B cell (primary cell): ENCODE measurements at regions not wholly inside any gene's neighbourhood (a gene's known extent, or its start where the extent isn't known, plus 50 kb on each side); places are given as distances from the start of the nearest gene placed in this dataset.

Experiments used
- ATAC-seq: fragments of 200-7000 bp; cut with Tn5 transposase; one replicate; pipeline ENCODE4 v1.10.0; 2021; ENCODE audit warnings: low read depth, mild to moderate bottlenecking, moderate number of reproducible peaks, moderate library complexity
- CTCF ChIA-PET: fragments of 350-600 bp; sonication (Branson Sonifier 250); formaldehyde crosslinking; loops from one replicate; lab custom pipeline; 2021; ENCODE audit warnings: antibody characterized with exemption, inconsistent platforms; lab: Charles Lee
- POLR2A ChIA-PET: fragments of 350-600 bp; sonication (Branson Sonifier 250); formaldehyde crosslinking; loops from one replicate; lab custom pipeline; 2021; ENCODE audit warnings: antibody characterized with exemption; lab: Charles Lee
- DNase-seq: peaks from one replicate; pipeline ENCODE4 v3.0.0; 2013
- H2AFZ ChIP-seq: 2 replicates; pipeline ENCODE4 v1.6.1; 2012; ENCODE audit warnings: mild to moderate bottlenecking, low read depth, low read length; ENCODE audit not compliant: insufficient read depth, poor library complexity, severe bottlenecking
- H3K27ac ChIP-seq, 2 donors: 1 replicate in 1 of 2; 2 replicates in 1 of 2; pipeline ENCODE4 v1.5.1; 2012 to 2013; ENCODE audit warnings: low read length in 2 of 2, mild to moderate bottlenecking in 2 of 2, moderate library complexity in 1 of 2
- H3K27me3 ChIP-seq, 4 experiments: fragments of 200-600 bp in 1 of 4; sonication (generic) in 1 of 4; replicated peaks in 1 of 4; 1 replicate in 2 of 4; 2 replicates in 2 of 4; pipeline versions ENCODE4 v1.6.1 to v1.7.0; 2013 to 2016; ENCODE audit warnings: low read length in 3 of 4, mild to moderate bottlenecking in 2 of 4, mixed read lengths in 1 of 4, moderate library complexity in 1 of 4; ENCODE audit not compliant: insufficient read depth in 4 of 4, control insufficient read depth in 3 of 4; ENCODE audit errors: control extremely low read depth in 1 of 4
- H3K36me3 ChIP-seq, 2 experiments: replicated peaks in 1 of 2; 1 replicate in 1 of 2; 2 replicates in 1 of 2; pipeline versions ENCODE4 v1.6.1 to v1.7.1; 2013; ENCODE audit warnings: low read length in 1 of 2; ENCODE audit not compliant: insufficient read depth in 2 of 2, control insufficient read depth in 1 of 2; ENCODE audit errors: control extremely low read depth in 1 of 2, extremely low read depth in 1 of 2
- H3K4me1 ChIP-seq, 2 donors: fragments of 200-600 bp in 1 of 2; sonication (generic) in 1 of 2; 1 replicate in 1 of 2; 2 replicates in 1 of 2; pipeline versions ENCODE4 v1.5.1 to v1.6.1; 2013 to 2017; ENCODE audit warnings: low read length in 2 of 2; ENCODE audit not compliant: control insufficient read depth in 2 of 2, insufficient read depth in 2 of 2
- H3K4me2 ChIP-seq: replicated peaks from 2 replicates; pipeline ENCODE3; 2012; ENCODE audit warnings: mild to moderate bottlenecking, low read depth, low read length; ENCODE audit not compliant: poor library complexity, severe bottlenecking
- H3K4me3 ChIP-seq, 5 experiments: fragments of 200-600 bp in 1 of 5; sonication (generic) in 1 of 5; 1 replicate in 3 of 5; 2 replicates in 2 of 5; pipeline versions ENCODE4 v1.5.1 to v1.7.0; 2011 to 2016; ENCODE audit warnings: low read length in 4 of 5, mild to moderate bottlenecking in 4 of 5, low read depth in 2 of 5, control low read depth in 1 of 5, moderate library complexity in 1 of 5; ENCODE audit not compliant: insufficient read depth in 1 of 5; ENCODE audit errors: control extremely low read depth in 1 of 5, extremely low read depth in 1 of 5
- H3K79me2 ChIP-seq: fragments of 200-600 bp; sonication (generic); one replicate; pipeline ENCODE4 v1.6.0; 2016; ENCODE audit warnings: low read length; ENCODE audit not compliant: control insufficient read depth, insufficient read depth
- H3K9ac ChIP-seq: fragments of 200-600 bp; sonication (generic); 2 replicates; pipeline ENCODE4 v1.6.1; 2017; ENCODE audit warnings: mild to moderate bottlenecking, low read length, moderate library complexity
- H3K9me3 ChIP-seq, 3 donors: one replicate each; pipeline versions ENCODE4 v1.6.1 to v1.7.1; 2013; ENCODE audit warnings: low read length in 2 of 3; ENCODE audit not compliant: control insufficient read depth in 2 of 3, insufficient read depth in 1 of 3; ENCODE audit errors: control extremely low read depth in 1 of 3
- H4K20me1 ChIP-seq: 2 replicates; pipeline ENCODE4 v1.6.0; 2012; ENCODE audit warnings: mild to moderate bottlenecking, low read length; ENCODE audit not compliant: insufficient read depth, control insufficient read depth, poor library complexity, severe bottlenecking
- H3K27ac Mint-ChIP-seq: one replicate; pipeline ENCODE4 v1.8.0; 2021; ENCODE audit warnings: mixed read lengths
- H3K27me3 Mint-ChIP-seq: one replicate; pipeline ENCODE4 v1.8.0; 2021; ENCODE audit warnings: mixed read lengths
- H3K4me1 Mint-ChIP-seq: one replicate; pipeline ENCODE4 v1.8.0; 2021; ENCODE audit warnings: mixed read lengths
- H3K4me3 Mint-ChIP-seq: one replicate; pipeline ENCODE4 v1.8.0; 2021; ENCODE audit warnings: mixed read lengths
- H3K9me3 Mint-ChIP-seq: one replicate; pipeline ENCODE4 v1.8.0; 2022; ENCODE audit warnings: mixed read lengths; ENCODE audit not compliant: insufficient read depth
- CTCF ChIP-seq: fragments of 200-600 bp; IDR thresholded peaks from one replicate; pipeline ENCODE4 v1.8.0; 2022; ENCODE audit warnings: antibody characterized with exemption, mild to moderate bottlenecking
- EZH2 ChIP-seq: IDR thresholded peaks from 2 replicates; pipeline ENCODE4 v1.6.1; 2012; ENCODE audit warnings: borderline replicate concordance, low read depth, mild to moderate bottlenecking, moderate library complexity, low read length; ENCODE audit not compliant: insufficient read depth, poor library complexity, severe bottlenecking
- WGBS: methylation state at CpG from one replicate; pipeline ENCODE4 v1.1.5; 2013; ENCODE audit warnings: missing lambda C conversion rate; ENCODE audit not compliant: insufficient coverage; 5-methylcytosine and 5-hydroxymethylcytosine counted together
- intact Hi-C: fragments of 100-400 bp; cut with micrococcal nuclease; formaldehyde crosslinking; loops from one replicate; pipeline ENCODE4 v1.10.0; 2022

DNA sequence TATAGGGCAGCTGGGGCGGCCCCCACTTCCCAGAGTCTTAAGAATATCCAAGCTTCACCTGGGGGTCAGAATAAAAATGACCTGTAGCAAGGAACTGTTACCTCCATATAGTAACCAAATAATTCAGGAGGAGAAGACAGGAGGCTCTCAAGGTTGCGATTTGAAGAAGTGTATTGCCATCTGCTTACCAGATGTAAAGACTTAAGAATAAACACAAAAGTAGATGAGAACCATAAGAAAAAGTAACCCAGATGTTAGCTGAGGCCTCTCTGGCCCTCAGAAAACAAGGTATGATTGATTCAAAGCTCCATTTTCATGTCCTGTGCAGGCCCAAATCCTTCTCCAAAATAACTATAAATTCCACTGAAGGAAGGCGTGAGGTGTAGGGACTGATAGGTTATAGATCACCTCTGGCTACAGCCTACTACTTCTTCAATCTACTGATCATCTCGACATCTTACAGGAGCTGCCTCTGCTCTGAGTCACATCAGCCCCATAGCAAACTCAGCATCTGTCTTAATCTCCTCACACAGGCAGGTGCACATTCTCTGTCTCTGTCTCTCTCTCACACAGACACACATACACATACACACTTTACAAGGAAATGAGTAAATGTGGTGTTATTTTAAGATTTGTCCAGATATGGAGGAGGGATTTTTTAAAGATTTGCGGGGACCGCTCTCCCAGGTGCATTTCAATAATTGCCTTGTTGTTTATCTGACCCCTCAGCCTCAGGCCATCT is 193.9 kb upstream of the EDNRA start:
- intact Hi-C loops, result no loop called here
- H3K27ac Mint-ChIP-seq, result no peak overlapping the region
- H3K9me3 Mint-ChIP-seq, result no peaks in the 10 kb centered on the region
- H3K27me3 Mint-ChIP-seq, result no peaks in the 10 kb centered on the region
- Histone ChIP-seq H3K4me2 (no peak overlapping the region), H3K9me3 (peaks cover 0 to under 1% (median 0%) of the 10 kb centered on the region in 3 donors), H3K4me3 (no peak overlapping the region), H3K27me3 (no peaks in the 10 kb centered on the region), H3K4me1 (no peaks in the 10 kb centered on the region), H3K36me3 (no peaks in the 10 kb centered on the region), H4K20me1 (no peaks in the 10 kb centered on the region), H2AFZ (no peak overlapping the region), H3K9ac (no peak overlapping the region), H3K79me2 (no peaks in the 10 kb centered on the region), H3K27ac (no peak overlapping the region)
- CTCF ChIA-PET, result no interaction called here
- no peak overlapping the region for H3K4me3 Mint-ChIP-seq
- TF ChIP-seq CTCF (no peak), EZH2 (no peak)
- no peak for ATAC-seq
- POLR2A ChIA-PET, result no interaction called here
- WGBS, result no CpG with 5 or more reads among the region's 6 CpGs
- no peak for DNase-seq
- H3K4me1 Mint-ChIP-seq, result no peaks in the 10 kb centered on the region

- TF ChIP-seq CTCF, result no peak
- no peak for TF ChIP-seq EZH2
- Histone ChIP-seq H3K4me1 (no peaks in the 10 kb centered on the region), H3K4me3 (no peak overlapping the region), H3K27ac (no peak overlapping the region), H3K79me2 (no peaks in the 10 kb centered on the region), H3K4me2 (no peak overlapping the region), H4K20me1 (no peaks in the 10 kb centered on the region), H3K36me3 (no peaks in the 10 kb centered on the region), H3K9ac (no peak overlapping the region), H3K9me3 (peaks cover 0 to 6% (median 0%) of the 10 kb centered on the region in 3 donors), H3K27me3 (no peaks in the 10 kb centered on the region), H2AFZ (no peak overlapping the region)
- POLR2A ChIA-PET, result no interaction called here
- WGBS, result 10% methylated on average over 1 of the region's 2 CpGs
- H3K4me3 Mint-ChIP-seq, result no peak overlapping the region
- CTCF ChIA-PET, result no interaction called here
- intact Hi-C loops, result no loop called here
- no peaks in the 10 kb centered on the region for H3K9me3 Mint-ChIP-seq
- DNase-seq, result no peak
- no peaks in the 10 kb centered on the region for H3K4me1 Mint-ChIP-seq
- ATAC-seq, result no peak
- H3K27me3 Mint-ChIP-seq, result no peaks in the 10 kb centered on the region
- H3K27ac Mint-ChIP-seq, result no peak overlapping the region
These were observed 193.4 kb upstream of the EDNRA start for GRCh38 chr4:147287588-147287890.
